Lower leg skin (tissue), 3 donors: ENCODE measurements at regions not wholly inside any gene's neighbourhood (a gene's known extent, or its start where the extent isn't known, plus 50 kb on each side); places are given as distances from the start of the nearest gene placed in this dataset.

Experiments used
- POLR2A ChIP-seq, 2 donors: fragments of 450-650 bp; IDR thresholded peaks; one replicate each; pipeline ENCODE4 v1.6.1; 2016 to 2017; ENCODE audit warnings: antibody characterized with exemption in 2 of 2, mild to moderate bottlenecking in 1 of 2, moderate library complexity in 1 of 2
- TF ChIP-seq, protein P1 (sequence below), 3 donors: fragments of 450-650 bp; IDR thresholded peaks; one replicate each; pipeline ENCODE4 v1.5.1; 2016; ENCODE audit warnings: antibody characterized with exemption in 3 of 3, mild to moderate bottlenecking in 3 of 3, moderate library complexity in 2 of 3

DNA sequence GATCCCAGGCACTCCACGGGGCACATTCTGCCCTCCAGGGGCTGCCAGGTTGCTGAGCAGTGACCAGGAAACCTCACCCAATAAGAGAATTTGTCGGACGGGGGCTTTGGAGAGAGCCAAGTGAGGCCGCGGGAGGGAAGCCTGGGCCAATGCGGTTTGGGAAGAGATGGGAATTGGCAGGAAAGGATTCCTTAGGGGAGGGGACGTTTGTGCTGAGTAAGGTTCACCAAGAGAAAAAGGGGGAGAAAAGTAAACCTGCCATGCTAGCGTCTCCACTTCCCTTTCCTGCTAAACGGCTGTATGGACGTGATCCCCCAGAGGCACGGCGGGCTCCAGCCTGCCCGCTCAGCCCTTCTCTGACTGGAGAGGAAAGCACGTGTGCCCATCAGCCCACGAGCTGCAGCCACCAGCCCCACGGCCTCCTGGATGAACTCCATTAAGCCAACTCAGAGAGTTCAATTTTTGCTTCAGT lies 194.4 kb upstream of the ID2 start:
- TF ChIP-seq POLR2A (IDR thresholded peaks at IDR 0.05) = no peak
- TF ChIP-seq, protein P1, sequence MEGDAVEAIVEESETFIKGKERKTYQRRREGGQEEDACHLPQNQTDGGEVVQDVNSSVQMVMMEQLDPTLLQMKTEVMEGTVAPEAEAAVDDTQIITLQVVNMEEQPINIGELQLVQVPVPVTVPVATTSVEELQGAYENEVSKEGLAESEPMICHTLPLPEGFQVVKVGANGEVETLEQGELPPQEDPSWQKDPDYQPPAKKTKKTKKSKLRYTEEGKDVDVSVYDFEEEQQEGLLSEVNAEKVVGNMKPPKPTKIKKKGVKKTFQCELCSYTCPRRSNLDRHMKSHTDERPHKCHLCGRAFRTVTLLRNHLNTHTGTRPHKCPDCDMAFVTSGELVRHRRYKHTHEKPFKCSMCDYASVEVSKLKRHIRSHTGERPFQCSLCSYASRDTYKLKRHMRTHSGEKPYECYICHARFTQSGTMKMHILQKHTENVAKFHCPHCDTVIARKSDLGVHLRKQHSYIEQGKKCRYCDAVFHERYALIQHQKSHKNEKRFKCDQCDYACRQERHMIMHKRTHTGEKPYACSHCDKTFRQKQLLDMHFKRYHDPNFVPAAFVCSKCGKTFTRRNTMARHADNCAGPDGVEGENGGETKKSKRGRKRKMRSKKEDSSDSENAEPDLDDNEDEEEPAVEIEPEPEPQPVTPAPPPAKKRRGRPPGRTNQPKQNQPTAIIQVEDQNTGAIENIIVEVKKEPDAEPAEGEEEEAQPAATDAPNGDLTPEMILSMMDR (IDR thresholded peaks at IDR 0.05) = no peak
